DND-41 (cell line): ENCODE measurements at regions not wholly inside any gene's neighbourhood (a gene's known extent, or its start where the extent isn't known, plus 50 kb on each side); places are given as distances from the start of the nearest gene placed in this dataset.

Experiments used
- ATAC-seq: fragments of 200-7000 bp; cut with Tn5 transposase; 3 replicates; pipeline ENCODE4 v1.9.1; 2021; ENCODE audit warnings: low read depth; ENCODE audit not compliant: insufficient read depth
- DNase-seq: peaks from one replicate; pipeline ENCODE4 v3.0.0-alpha.2; 2020
- H2AFZ ChIP-seq: 2 replicates; pipeline ENCODE4 v1.6.0; 2012; ENCODE audit warnings: low read depth, low read length
- H3K27ac ChIP-seq: 2 replicates; pipeline ENCODE4 v1.5.1; 2012; ENCODE audit warnings: low read length, inconsistent platforms
- H3K27me3 ChIP-seq: fragments of 200-600 bp; sonication (generic); 2 replicates; pipeline ENCODE4 v1.6.0; 2012; ENCODE audit warnings: low read length, mild to moderate bottlenecking, inconsistent platforms; ENCODE audit not compliant: insufficient read depth, poor library complexity
- H3K36me3 ChIP-seq: 2 replicates; pipeline ENCODE4 v1.5.1; 2012; ENCODE audit warnings: low read length, inconsistent platforms; ENCODE audit not compliant: insufficient read depth
- H3K4me1 ChIP-seq: 2 replicates; pipeline ENCODE4 v1.5.1; 2012; ENCODE audit warnings: mild to moderate bottlenecking, low read length; ENCODE audit not compliant: insufficient read depth
- H3K4me2 ChIP-seq: 2 replicates; pipeline ENCODE4 v1.6.0; 2012; ENCODE audit warnings: mild to moderate bottlenecking, moderate library complexity, low read length, inconsistent platforms; ENCODE audit not compliant: insufficient read depth
- H3K4me3 ChIP-seq, 2 experiments: fragments of 200-600 bp in 1 of 2; shearing (Covaris generic) in 1 of 2; 2 replicates each; pipeline ENCODE4 v1.5.1; 2012 to 2016; ENCODE audit warnings: inconsistent platforms in 2 of 2, low read length in 2 of 2, mild to moderate bottlenecking in 2 of 2, low read depth in 1 of 2, moderate library complexity in 1 of 2
- H3K79me2 ChIP-seq: 2 replicates; pipeline ENCODE4 v1.6.0; 2012; ENCODE audit warnings: low read length, inconsistent platforms; ENCODE audit not compliant: insufficient read depth
- H3K9ac ChIP-seq: 2 replicates; pipeline ENCODE4 v1.6.0; 2012; ENCODE audit warnings: low read depth, mild to moderate bottlenecking, inconsistent platforms, low read length, moderate library complexity
- H3K9me3 ChIP-seq: 2 replicates; pipeline ENCODE4 v1.5.1; 2012; ENCODE audit warnings: low read length, moderate library complexity, mild to moderate bottlenecking, inconsistent platforms; ENCODE audit not compliant: insufficient read depth, severe bottlenecking
- H4K20me1 ChIP-seq: 2 replicates; pipeline ENCODE4 v1.6.0; 2012; ENCODE audit warnings: low read length; ENCODE audit not compliant: insufficient read depth
- EZH2 ChIP-seq: IDR thresholded peaks from 3 replicates; pipeline ENCODE4 v1.6.1; 2012; ENCODE audit warnings: borderline replicate concordance, low read depth, mild to moderate bottlenecking, moderate library complexity, low read length, inconsistent platforms; ENCODE audit not compliant: severe bottlenecking
- TF ChIP-seq, protein P1 (sequence below): IDR thresholded peaks from 2 replicates; pipeline ENCODE4 v1.5.1; 2012; ENCODE audit warnings: borderline replicate concordance, low read length, moderate library complexity, mild to moderate bottlenecking; ENCODE audit not compliant: poor library complexity, severe bottlenecking; ENCODE audit errors: extremely low read depth

DNA sequence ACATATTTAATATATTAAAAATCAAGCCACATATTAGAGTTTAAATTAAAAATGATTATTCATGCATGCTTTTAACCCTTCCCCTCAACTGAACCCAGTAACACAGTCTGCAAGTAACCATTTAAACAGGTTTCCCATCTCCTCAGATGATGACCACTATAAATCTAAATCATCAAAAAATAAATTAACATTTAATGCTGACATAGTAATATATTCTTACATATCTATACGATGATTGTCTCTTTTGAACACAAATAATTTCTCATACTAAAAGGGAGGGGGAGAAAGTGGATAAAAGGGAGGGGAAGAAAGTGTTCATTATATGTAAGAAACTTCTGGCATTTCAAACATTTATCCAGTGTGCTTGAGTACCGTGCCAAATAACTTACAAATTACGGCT is 701.6 kb downstream of the MTRR start:
- H3K27ac ChIP-seq, result no peak overlapping the region
- no peak for TF ChIP-seq EZH2
- TF ChIP-seq, protein P1, sequence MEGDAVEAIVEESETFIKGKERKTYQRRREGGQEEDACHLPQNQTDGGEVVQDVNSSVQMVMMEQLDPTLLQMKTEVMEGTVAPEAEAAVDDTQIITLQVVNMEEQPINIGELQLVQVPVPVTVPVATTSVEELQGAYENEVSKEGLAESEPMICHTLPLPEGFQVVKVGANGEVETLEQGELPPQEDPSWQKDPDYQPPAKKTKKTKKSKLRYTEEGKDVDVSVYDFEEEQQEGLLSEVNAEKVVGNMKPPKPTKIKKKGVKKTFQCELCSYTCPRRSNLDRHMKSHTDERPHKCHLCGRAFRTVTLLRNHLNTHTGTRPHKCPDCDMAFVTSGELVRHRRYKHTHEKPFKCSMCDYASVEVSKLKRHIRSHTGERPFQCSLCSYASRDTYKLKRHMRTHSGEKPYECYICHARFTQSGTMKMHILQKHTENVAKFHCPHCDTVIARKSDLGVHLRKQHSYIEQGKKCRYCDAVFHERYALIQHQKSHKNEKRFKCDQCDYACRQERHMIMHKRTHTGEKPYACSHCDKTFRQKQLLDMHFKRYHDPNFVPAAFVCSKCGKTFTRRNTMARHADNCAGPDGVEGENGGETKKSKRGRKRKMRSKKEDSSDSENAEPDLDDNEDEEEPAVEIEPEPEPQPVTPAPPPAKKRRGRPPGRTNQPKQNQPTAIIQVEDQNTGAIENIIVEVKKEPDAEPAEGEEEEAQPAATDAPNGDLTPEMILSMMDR, result no peak
- H3K9ac ChIP-seq, result no peak overlapping the region
- H3K27me3 ChIP-seq, result no peaks in the 10 kb centered on the region
- H3K4me3 ChIP-seq, result no peak overlapping the region
- ATAC-seq (no peak), DNase-seq (no peak)
- H4K20me1 ChIP-seq, result no peaks in the 10 kb centered on the region
- H3K36me3 ChIP-seq, result no peaks in the 10 kb centered on the region
- H3K4me1 ChIP-seq, result no peaks in the 10 kb centered on the region
- H3K4me2 ChIP-seq, result no peak overlapping the region
- H2AFZ ChIP-seq, result no peak overlapping the region
- H3K9me3 ChIP-seq, result no peaks in the 10 kb centered on the region
- no peaks in the 10 kb centered on the region for H3K79me2 ChIP-seq

DNA sequence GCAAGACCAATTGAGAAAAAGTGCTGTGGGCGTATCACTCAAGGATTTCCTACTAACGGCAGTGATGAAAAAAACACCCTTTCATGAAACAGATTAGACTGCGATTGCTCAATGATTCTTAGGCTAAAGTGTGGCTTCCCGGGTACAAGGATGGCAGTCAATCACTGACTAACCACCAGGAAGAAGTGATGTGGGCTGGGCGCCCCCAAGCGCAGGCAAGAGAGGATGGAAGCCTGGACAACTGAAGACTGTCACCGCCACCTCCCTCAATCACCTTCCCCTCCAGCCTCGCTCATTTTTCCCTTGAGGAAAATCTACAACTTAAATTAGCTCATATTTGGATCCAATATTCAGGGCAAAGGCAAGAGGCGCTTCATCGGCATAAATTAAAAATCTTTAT is 707.2 kb downstream of the MTRR start:
- Histone ChIP-seq H3K79me2 (no peaks in the 10 kb centered on the region), H2AFZ (no peak overlapping the region), H3K4me3 (no peak overlapping the region), H3K4me1 (no peaks in the 10 kb centered on the region), H3K9me3 (no peaks in the 10 kb centered on the region), H3K27ac (no peak overlapping the region), H3K27me3 (no peaks in the 10 kb centered on the region), H3K9ac (no peak overlapping the region), H3K36me3 (no peaks in the 10 kb centered on the region), H4K20me1 (no peaks in the 10 kb centered on the region), H3K4me2 (no peak overlapping the region)
- TF ChIP-seq EZH2, result no peak
- TF ChIP-seq, protein P1, result no peak
- DNase-seq, result no peak
- no peak for ATAC-seq

DNA sequence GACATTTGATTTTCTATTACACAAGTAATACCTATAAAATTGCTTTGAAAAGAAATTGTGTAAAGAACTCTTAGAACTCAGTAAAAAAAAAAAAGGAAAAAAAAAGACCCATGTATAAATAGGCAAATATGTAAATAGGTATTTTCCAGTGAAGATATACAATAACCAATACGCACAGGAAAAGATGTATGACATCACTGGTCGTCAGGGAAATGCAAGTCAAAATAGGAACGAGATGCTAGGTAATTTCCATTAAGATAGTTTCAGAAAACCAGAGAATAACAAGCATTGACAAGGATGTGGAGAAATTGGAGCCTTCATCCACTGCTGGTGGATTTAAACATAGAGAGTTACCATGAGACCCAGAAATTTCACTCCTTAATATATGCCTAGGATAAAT is 708.8 kb downstream of the MTRR start:
- ATAC-seq (no peak), DNase-seq (no peak)
- Histone ChIP-seq H3K9ac (no peak overlapping the region), H3K27ac (no peak overlapping the region), H3K36me3 (no peaks in the 10 kb centered on the region), H2AFZ (no peak overlapping the region), H3K27me3 (no peaks in the 10 kb centered on the region), H3K4me2 (no peak overlapping the region), H3K4me1 (no peaks in the 10 kb centered on the region), H3K4me3 (no peak overlapping the region), H3K9me3 (no peaks in the 10 kb centered on the region), H4K20me1 (no peaks in the 10 kb centered on the region), H3K79me2 (no peaks in the 10 kb centered on the region)
- TF ChIP-seq, protein P1, result no peak
- no peak for TF ChIP-seq EZH2

DNA sequence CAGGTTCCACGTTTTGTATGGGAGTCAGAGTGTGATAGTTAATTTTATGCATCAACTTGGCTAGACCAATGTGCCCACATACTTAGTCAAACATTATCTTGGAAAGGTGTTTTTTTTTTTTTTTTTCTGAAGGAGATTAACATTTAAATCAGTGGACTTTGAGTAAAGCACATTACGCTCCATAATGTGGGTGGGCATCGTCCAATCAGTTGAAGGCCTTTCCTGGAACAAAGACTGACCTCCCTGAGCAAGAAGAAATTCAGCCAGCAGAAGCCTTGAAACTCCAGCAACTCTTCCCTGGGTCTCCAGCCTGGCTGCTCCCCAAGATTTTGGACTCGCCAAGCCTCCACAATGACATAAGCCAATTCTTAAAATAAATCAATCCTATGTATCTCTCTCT is 711.4 kb downstream of the MTRR start:
- TF ChIP-seq, protein P1, result no peak
- no peak for TF ChIP-seq EZH2
- H3K4me1 ChIP-seq, result no peaks in the 10 kb centered on the region
- no peaks in the 10 kb centered on the region for H3K36me3 ChIP-seq
- H3K79me2 ChIP-seq, result no peaks in the 10 kb centered on the region
- no peak overlapping the region for H3K9ac ChIP-seq
- no peaks in the 10 kb centered on the region for H4K20me1 ChIP-seq
- no peaks in the 10 kb centered on the region for H3K27me3 ChIP-seq
- no peak for ATAC-seq
- DNase-seq, result no peak
- H3K4me2 ChIP-seq, result no peak overlapping the region
- H3K9me3 ChIP-seq, result no peaks in the 10 kb centered on the region
- no peak overlapping the region for H2AFZ ChIP-seq
- H3K4me3 ChIP-seq, result no peak overlapping the region
- H3K27ac ChIP-seq, result no peak overlapping the region
